ENCODE measurements at regions not wholly inside any gene's neighbourhood (a gene's known extent, or its start where the extent isn't known, plus 50 kb on each side); places are given as distances from the start of the nearest gene placed in this dataset.

DNA sequence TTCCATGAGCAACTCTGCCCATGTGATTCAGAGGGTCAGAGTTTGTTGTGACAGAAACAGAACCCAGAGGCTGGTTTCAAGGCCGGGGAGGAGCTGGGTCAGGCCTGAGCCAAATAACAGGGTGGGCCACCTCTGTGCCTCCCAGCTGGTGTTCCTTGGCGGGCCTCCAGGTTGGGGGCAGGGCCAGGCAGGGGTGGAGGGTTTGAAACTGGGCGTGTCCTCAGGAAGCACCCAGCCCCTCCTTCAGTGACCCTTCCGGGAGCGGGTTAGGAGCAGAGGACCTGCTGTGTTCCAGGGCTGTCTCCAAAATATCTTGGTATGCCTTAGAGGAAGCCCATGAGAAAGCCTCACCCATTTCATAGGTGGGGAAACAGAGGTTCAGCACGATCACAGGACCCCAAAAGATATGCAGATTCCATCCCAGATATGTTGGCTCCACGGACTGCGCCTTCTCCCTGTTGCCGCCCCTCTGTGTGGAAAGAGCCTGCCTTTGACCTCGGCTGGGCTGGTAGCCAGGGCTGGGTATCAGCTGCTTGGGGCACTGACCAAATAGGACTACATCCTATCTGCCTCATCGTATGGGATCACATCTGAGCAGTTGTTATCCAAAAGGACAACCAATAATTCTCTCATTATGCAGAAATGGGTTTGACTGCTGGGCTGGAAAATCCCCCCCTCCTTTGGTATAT, 74.8 kb upstream of the GLI2 start:
- Mint-ChIP-seq H3K27me3 (peaks cover 21% of the 10 kb centered on the region), H3K4me3 (no peak overlapping the region), H3K4me1 (no peaks in the 10 kb centered on the region), H3K27ac (no peak overlapping the region), H3K36me3 (ENCODE audit: low read depth) (no peaks in the 10 kb centered on the region), H3K9me3 (peaks cover 9% of the 10 kb centered on the region)
- ATAC-seq (replicated peaks) = no peak

DNA sequence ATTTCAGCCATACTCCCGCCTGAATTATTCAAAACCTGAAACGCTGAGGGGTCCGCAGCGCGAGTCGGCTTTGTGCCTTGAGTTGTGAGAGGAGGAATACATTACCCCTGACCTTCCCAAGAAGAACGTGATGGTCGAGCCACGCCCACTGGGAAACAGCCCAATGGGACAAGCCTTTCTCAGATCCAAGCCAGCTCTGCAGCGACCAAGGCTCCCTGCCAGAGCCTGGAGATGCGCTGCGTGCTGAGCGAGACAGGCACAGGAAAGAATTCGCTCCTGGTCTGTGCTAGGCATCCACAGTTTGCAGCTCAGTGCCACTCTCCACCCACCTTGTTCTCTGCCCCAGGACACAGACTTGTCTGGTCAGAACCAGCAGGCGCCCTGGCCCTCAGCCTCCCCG, 74.1 kb upstream of the GLI2 start:
- H3K27me3 Mint-ChIP-seq = peaks cover 19% of the 10 kb centered on the region
- no peak for ATAC-seq (replicated peaks)
- no peak overlapping the region for H3K27ac Mint-ChIP-seq
- H3K9me3 Mint-ChIP-seq = peaks cover 12% of the 10 kb centered on the region
- no peaks in the 10 kb centered on the region for H3K36me3 Mint-ChIP-seq (ENCODE audit: low read depth)
- H3K4me3 Mint-ChIP-seq = no peak overlapping the region
- H3K4me1 Mint-ChIP-seq = no peaks in the 10 kb centered on the region

DNA sequence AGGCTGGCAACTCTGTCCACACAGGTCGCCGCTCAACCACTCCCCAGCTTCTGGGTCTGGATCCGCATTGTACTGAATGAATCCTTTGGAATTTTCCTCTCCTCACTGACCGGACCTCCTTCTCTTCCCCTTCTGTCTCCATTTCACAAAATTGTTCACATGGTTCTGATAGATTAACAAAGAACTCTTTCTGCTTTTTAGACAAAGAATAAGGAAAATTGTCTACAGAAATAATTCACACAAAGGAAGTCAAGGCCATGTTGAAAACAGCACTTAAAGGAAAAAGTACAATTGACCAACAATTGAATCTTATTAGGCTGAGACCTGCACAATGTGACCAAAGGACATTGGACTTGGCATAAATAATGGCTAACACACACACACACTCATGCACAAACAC, 73.6 kb upstream of the GLI2 start:
- Mint-ChIP-seq H3K27ac (no peak overlapping the region), H3K36me3 (ENCODE audit: low read depth) (no peaks in the 10 kb centered on the region), H3K9me3 (peaks cover 15% of the 10 kb centered on the region), H3K4me3 (no peak overlapping the region), H3K4me1 (no peaks in the 10 kb centered on the region), H3K27me3 (peaks cover 18% of the 10 kb centered on the region)
- ATAC-seq (replicated peaks) = no peak

DNA sequence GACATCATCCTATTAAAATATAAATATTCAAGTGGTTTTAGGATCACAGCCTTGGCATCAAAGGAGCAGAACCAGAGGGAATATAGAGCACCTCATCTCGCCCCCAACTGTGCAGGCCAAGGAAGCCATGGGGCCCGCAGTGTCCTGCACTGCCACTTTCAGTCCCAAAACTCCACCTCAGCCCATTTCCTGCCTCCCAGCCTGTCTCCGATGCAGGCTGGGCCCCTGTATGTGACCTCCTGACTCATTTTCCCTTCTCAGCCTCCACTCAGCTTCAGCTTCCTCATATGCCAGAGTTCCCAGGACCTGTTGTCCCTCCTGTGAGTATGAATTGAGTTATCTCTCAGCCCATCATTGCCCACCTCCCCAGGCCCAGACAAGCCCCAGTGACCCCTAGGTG, 72.9 kb upstream of the GLI2 start:
- Mint-ChIP-seq H3K27me3 (peaks cover 17% of the 10 kb centered on the region), H3K27ac (no peak overlapping the region), H3K4me1 (no peaks in the 10 kb centered on the region), H3K4me3 (no peak overlapping the region), H3K36me3 (ENCODE audit: low read depth) (no peaks in the 10 kb centered on the region), H3K9me3 (peaks cover 15% of the 10 kb centered on the region)
- no peak for ATAC-seq (replicated peaks)

DNA sequence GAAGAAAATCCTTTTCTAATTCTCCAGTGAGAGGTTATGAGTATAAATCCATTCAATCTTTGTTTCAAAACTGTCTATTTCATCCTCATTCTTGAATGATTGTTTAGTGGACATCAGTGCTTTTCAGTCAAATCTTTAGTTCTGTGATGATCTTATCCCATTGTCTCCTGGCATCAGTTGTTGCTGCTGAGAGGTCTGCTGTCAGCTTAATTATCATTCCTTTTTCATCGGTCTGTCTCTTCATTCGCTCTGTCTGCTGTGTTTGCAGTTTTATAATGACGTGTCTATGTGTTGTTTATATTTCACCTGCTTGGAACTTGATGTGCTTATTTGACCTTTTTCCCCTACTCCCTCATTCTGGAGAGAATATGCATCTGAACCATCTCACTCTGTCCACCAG, 69.2 kb upstream of the GLI2 start:
- H3K36me3 Mint-ChIP-seq (ENCODE audit: low read depth) = no peaks in the 10 kb centered on the region
- no peak overlapping the region for H3K27ac Mint-ChIP-seq
- peaks cover 32% of the 10 kb centered on the region for H3K27me3 Mint-ChIP-seq
- no peaks in the 10 kb centered on the region for H3K4me1 Mint-ChIP-seq
- no peak overlapping the region for H3K4me3 Mint-ChIP-seq
- peaks cover 15% of the 10 kb centered on the region for H3K9me3 Mint-ChIP-seq
- ATAC-seq (replicated peaks) = no peak

DNA sequence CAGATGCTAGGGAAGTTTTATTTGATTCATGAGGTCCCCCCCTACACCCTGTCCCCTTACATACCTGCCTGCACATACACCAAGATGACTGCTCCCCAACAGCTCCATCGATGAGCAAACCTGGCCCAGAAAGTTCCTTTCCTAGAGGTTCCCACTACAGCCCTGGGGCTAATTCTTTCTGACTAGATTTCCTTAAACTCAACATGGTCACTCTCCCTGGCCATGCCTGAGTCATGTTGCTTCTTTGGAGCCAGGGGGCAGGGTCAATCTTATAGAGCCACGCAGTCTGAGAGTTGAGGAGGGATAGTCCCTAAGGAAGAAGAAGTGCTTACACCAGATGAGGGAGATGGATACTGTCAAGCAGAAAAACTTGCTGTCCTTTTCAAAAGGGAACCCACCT, 67.7 kb upstream of the GLI2 start:
- ATAC-seq (replicated peaks) = no peak
- H3K4me3 Mint-ChIP-seq = no peak overlapping the region
- H3K36me3 Mint-ChIP-seq (ENCODE audit: low read depth) = no peaks in the 10 kb centered on the region
- H3K4me1 Mint-ChIP-seq = no peaks in the 10 kb centered on the region
- H3K27ac Mint-ChIP-seq = no peak overlapping the region
- peaks cover 15% of the 10 kb centered on the region for H3K9me3 Mint-ChIP-seq
- H3K27me3 Mint-ChIP-seq = peaks cover 31% of the 10 kb centered on the region

DNA sequence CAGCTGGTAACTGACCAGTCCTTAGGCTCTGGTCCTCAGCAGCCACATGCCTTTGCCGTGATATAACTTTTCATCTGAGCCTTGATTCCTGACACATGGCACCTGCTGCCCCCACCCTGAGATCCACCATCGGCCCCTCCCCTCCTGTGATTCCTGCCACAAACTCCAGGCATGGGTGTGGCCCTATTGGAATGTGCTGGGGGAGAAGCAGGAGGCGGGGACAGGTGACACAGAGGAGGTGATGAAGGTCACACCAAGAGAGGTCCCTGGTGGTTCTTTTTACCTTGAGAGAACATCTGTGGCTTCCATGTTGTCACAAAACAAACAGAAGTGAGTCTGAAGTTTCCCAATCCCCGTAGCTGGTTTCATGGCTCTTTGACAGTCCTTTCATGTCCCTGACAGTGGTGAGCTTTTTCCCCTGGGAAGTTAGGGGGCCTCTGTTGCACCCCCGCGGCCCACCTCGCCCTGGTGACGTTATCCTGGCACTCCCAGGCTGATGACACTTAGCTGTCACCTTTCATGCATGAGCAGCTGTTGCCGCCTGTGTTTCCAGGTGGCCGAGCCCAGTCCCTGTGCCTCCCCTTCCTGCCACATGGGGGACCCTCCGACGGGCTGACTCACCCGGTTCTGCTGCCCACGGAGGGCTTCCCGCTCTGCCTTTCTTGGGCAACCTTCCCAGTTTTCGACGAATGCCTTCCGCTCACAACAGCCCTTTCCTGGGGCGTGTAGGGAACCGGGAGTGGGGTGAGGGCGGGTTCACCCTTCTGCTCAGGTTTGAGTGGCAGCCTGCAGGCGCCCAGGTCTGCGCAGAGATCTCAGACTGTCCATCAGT, 66.3 kb upstream of the GLI2 start:
- Mint-ChIP-seq H3K4me3 (no peak overlapping the region), H3K9me3 (peaks cover 13% of the 10 kb centered on the region), H3K27ac (no peak overlapping the region), H3K4me1 (no peaks in the 10 kb centered on the region), H3K27me3 (peaks cover 31% of the 10 kb centered on the region), H3K36me3 (ENCODE audit: low read depth) (no peaks in the 10 kb centered on the region)
- ATAC-seq (replicated peaks) = no peak

DNA sequence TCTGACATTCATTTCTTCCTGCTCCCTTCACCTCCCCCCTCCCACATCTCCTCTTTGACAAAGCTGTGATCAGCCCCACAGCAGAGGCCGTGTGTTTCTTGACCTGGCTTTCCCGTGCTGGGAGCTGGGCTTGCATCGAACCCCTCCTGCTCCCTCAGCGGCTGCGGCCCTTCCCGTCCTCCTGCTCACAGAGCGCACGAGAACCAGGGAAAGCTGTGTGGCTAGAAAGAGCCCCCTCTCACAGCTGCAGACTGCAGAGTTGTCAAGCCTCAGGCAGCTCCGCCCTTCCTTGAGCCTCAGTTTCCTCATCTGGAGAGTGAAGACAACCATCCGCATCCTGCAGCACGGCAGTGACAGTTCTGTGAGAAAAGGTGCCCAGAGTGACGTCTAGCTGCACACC, 65.7 kb upstream of the GLI2 start:
- peaks cover 31% of the 10 kb centered on the region for H3K27me3 Mint-ChIP-seq
- no peak for ATAC-seq (replicated peaks)
- no peaks in the 10 kb centered on the region for H3K4me1 Mint-ChIP-seq
- peaks cover 11% of the 10 kb centered on the region for H3K9me3 Mint-ChIP-seq
- no peak overlapping the region for H3K4me3 Mint-ChIP-seq
- H3K36me3 Mint-ChIP-seq (ENCODE audit: low read depth) = no peaks in the 10 kb centered on the region
- H3K27ac Mint-ChIP-seq = no peak overlapping the region

DNA sequence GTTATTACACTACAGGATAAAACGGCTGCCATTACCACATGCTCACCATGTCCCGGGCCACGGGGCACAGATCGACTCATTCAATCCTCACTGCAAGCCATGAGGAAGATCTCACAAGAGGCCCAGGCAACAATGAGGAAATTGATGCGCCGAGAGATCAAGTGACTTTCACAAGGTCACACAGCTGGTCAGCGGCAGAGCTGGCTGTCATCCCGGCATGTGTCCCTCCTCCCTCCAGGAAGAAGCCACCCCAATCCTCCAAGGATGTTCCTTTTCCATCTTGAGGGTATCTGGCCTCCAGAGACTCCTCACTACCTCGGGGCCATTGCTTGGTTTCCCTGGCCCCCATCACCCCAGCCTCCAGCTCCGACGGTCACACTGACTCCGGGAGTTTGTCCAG, 65.3 kb upstream of the GLI2 start:
- ATAC-seq (replicated peaks) = no peak
- H3K27me3 Mint-ChIP-seq = peaks cover 31% of the 10 kb centered on the region
- no peak overlapping the region for H3K27ac Mint-ChIP-seq
- H3K4me1 Mint-ChIP-seq = no peaks in the 10 kb centered on the region
- H3K4me3 Mint-ChIP-seq = no peak overlapping the region
- no peaks in the 10 kb centered on the region for H3K36me3 Mint-ChIP-seq (ENCODE audit: low read depth)
- peaks cover 8% of the 10 kb centered on the region for H3K9me3 Mint-ChIP-seq

DNA sequence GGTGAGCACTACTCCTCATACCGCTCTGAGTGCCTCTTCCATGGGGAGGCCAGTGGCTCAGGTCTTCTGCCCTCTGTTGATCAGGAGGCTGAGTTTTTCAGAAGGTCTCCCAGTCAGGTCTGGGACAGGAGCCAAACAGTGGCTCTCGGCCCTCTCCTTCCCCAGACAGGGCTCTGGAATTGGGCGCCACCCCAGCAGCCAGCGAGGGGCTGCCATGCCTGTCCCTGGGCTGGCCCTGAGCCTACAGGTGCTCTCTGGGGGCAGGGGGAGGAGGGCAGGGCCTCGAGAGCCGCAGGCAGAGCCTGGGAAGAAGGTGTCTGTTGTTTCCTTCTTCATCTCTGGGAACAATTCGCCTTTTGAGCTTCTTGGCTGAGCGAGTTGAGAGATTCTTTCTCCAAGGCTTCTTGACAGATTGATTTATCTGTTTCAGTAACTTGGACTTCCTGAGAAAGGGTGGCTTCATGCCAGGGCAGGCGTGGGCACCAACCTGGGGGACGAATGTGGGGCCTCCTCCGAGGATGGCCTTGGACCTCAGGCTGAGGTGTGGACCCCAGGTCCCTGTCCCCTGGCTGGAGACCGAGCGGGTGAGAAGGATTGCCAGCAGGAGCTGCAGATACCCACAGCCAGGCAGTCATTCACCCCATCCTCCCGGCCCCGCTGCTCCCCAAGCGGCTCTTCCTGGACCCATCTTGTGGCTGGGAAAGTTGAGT, 64.7 kb upstream of the GLI2 start:
- no peak overlapping the region for H3K4me3 Mint-ChIP-seq
- H3K36me3 Mint-ChIP-seq (ENCODE audit: low read depth) = no peaks in the 10 kb centered on the region
- H3K27me3 Mint-ChIP-seq = peaks cover 31% of the 10 kb centered on the region
- ATAC-seq (replicated peaks) = no peak
- H3K27ac Mint-ChIP-seq = no peak overlapping the region
- H3K9me3 Mint-ChIP-seq = peaks cover 6% of the 10 kb centered on the region
- H3K4me1 Mint-ChIP-seq = no peaks in the 10 kb centered on the region

DNA sequence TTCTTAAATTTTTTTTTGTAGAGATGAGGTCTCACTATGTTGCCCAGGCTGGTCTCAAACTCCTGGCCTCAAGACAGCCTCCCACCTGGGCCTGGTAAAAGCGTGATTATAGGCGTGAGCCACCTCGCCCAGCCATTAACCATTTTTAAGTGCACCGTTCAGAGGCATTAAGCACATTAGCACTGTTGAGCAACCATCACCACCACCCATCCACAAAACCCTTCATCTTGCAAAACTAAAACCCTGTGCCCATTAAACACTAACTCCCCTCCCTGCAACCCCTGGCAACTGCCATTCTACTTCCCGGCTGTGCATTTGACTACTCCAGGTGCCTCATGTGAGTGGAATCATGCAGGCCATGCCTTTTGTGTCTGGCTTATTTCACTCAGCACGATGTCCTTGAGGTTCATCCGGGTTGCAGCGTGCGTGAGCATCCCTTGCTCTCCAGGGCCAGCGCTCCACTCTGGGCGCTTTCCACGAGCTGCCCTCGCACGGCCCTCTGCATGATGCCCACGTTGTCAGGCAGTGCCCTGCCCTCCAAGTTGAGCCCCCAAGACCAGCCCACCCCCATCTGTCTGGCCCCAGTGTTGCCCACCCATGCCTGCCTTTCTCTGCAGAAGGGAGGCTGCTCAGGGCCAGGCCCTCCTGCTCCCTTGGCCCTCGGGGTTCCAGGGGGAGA, 63.0 kb upstream of the GLI2 start:
- Mint-ChIP-seq H3K4me3 (no peak overlapping the region), H3K36me3 (ENCODE audit: low read depth) (no peaks in the 10 kb centered on the region), H3K4me1 (no peaks in the 10 kb centered on the region), H3K27ac (no peak overlapping the region), H3K9me3 (no peaks in the 10 kb centered on the region), H3K27me3 (peaks cover 38% of the 10 kb centered on the region)
- ATAC-seq (replicated peaks) = no peak

DNA sequence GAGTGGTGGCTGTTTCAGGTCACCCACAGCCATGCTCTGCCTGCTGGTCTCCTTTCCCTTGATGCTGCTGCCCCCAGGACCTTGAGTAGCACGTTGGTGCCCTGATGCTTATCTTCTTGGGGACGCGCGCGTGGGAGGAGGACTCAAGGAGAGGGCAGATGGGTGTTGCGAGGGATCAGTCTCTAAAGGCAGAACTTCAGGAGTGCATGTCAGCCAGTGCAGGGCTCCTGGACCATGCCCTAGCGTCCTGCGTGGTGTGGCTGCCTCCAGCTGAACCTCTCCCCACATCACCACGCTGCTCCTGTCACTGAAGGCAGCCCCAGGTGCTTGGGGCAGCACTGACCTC, 62.5 kb upstream of the GLI2 start:
- H3K4me3 Mint-ChIP-seq = no peak overlapping the region

DNA sequence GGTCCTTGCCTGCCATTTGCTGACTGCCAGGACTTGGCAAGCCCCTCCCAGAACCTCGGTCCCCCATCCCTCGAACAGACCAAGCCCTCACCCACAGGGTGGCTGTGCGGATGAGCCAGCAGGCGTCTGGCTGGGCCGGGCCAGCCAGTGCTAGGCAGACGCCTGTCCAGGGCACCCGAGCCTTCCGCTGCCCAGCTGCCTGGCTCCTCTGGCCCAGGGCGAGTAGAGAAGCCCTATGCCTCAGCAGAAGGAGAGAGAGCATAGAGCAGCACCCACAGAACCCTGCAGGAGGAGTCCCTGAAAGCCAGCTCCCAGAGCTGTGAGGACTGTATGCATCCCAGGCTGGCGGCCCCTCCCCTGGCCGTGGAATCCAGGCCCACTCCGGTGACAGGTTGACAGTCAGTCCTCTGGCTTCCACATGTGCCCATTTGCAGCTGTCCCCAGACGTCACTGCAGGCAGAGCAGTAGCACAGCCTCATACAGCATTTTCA, 62.1 kb upstream of the GLI2 start:
- ATAC-seq (replicated peaks) = no peak
- H3K4me3 Mint-ChIP-seq = no peak overlapping the region
- H3K27ac Mint-ChIP-seq = no peak overlapping the region
- no peaks in the 10 kb centered on the region for H3K4me1 Mint-ChIP-seq
- H3K27me3 Mint-ChIP-seq = peaks cover 36% of the 10 kb centered on the region
- H3K9me3 Mint-ChIP-seq = no peaks in the 10 kb centered on the region
- H3K36me3 Mint-ChIP-seq (ENCODE audit: low read depth) = no peaks in the 10 kb centered on the region

More for the DNA sequence above, 62.5 kb upstream of the GLI2 start:
- ATAC-seq (replicated peaks) = no peak
- Mint-ChIP-seq H3K4me1 (no peaks in the 10 kb centered on the region), H3K27ac (no peak overlapping the region), H3K27me3 (peaks cover 39% of the 10 kb centered on the region), H3K9me3 (no peaks in the 10 kb centered on the region), H3K36me3 (ENCODE audit: low read depth) (no peaks in the 10 kb centered on the region)

Data from activated T-helper 17 cell treated with anti-CD3 and anti-CD28 coated beads, Interleukin-2, amount 50 U/mL, for 72 hours (primary cell).